ENCODE measurements at regions not wholly inside any gene's neighbourhood (a gene's known extent, or its start where the extent isn't known, plus 50 kb on each side); places are given as distances from the start of the nearest gene placed in this dataset.

DNA sequence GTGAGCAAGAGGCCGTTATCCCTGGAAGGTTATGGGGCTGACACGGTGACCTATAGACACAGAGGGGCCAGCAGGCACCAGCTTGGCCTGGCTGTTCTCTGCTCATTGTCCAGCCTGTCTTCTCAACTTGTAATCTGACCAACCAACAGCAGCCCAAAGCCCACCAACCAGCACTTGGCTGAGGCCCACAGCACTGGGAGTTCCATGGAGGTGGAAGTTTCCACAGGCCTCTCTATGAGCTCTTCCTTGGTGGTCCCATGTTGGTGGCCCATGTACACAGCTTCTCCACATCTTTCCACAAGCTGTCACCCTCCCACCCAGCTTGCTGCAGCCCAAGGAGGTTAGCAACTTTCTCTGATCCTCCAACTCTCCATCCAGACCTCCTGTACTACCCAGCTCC, 56.2 kb upstream of the KLHL31 start:
- BruUV-seq (replicated peaks): no TSS peak
- Histone ChIP-seq H3K4me3 (no peak overlapping the region), H4K20me1 (replicated peaks; ENCODE audit: control insufficient read depth, insufficient read depth, low read length) (no peaks in the 10 kb centered on the region), H3K27me3 (ENCODE audit: control insufficient read depth in 2 of 2, insufficient read depth in 2 of 2, low read length in 2 of 2) (no peaks in the 10 kb centered on the region), H3K9me1 (ENCODE audit: control insufficient read depth, insufficient read depth, low read length) (no peaks in the 10 kb centered on the region), H3K9ac (ENCODE audit: insufficient read depth in 1 of 2, low read depth in 2 of 2, low read length in 2 of 2) (no peak overlapping the region), H3K36me3 (ENCODE audit: control insufficient read depth, insufficient read depth, low read length) (no peaks in the 10 kb centered on the region), H2AFZ (ENCODE audit: low read depth, low read length) (no peak overlapping the region), H3K27ac (ENCODE audit: extremely low read depth, low read depth, low read length) (no peak overlapping the region), H3K79me2 (ENCODE audit: control insufficient read depth, insufficient read depth, low read length) (no peaks in the 10 kb centered on the region), H3K4me2 (ENCODE audit: insufficient read depth, low read length) (no peak overlapping the region), H3K4me1 (replicated peaks in 1 of 2; ENCODE audit: control insufficient read depth in 2 of 2, insufficient read depth in 2 of 2, low read length in 2 of 2) (no peaks in the 10 kb centered on the region), H3K9me3 (replicated peaks; ENCODE audit: control insufficient read depth, insufficient read depth, low read depth, low read length) (no peaks in the 10 kb centered on the region)
- intact Hi-C loops (cut with micrococcal nuclease) (no loop called here), in situ Hi-C loops (cut with MboI) (no loop called here)
- CTCF ChIA-PET (ENCODE audit: low intra/inter-chr PET ratio): no interaction called here
- POLR2A ChIA-PET: no interaction called here
- WGBS (ENCODE audit: insufficient coverage, low coverage, missing lambda C conversion rate): 0% methylated on average over 2 of the region's 2 CpGs
- DNase-seq (ENCODE audit: extremely low read depth in 1 of 4, low spot score in 3 of 4) (no peak), FAIRE-seq (no peak), ATAC-seq (no peak)
- no peak for TF ChIP-seq E2F3 (CRISPR knock-in tag; IDR thresholded peaks at IDR 0.05)
- no peak for TF ChIP-seq GABPB2 (CRISPR knock-in tag; conservative IDR thresholded peaks at IDR 0.05)
- TF ChIP-seq JUNB (CRISPR knock-in tag; conservative IDR thresholded peaks at IDR 0.05): no peak
- no peak for TF ChIP-seq KAT8 (IDR thresholded peaks at IDR 0.05; ENCODE audit: low read depth)
- TF ChIP-seq ZNF41 (CRISPR knock-in tag; conservative IDR thresholded peaks at IDR 0.05): no peak
- TF ChIP-seq, protein P1, sequence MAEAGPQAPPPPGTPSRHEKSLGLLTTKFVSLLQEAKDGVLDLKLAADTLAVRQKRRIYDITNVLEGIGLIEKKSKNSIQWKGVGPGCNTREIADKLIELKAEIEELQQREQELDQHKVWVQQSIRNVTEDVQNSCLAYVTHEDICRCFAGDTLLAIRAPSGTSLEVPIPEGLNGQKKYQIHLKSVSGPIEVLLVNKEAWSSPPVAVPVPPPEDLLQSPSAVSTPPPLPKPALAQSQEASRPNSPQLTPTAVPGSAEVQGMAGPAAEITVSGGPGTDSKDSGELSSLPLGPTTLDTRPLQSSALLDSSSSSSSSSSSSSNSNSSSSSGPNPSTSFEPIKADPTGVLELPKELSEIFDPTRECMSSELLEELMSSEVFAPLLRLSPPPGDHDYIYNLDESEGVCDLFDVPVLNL (CRISPR knock-in tag; IDR thresholded peaks at IDR 0.05; ENCODE audit: low read depth): no peak
- TF ChIP-seq, protein P2, sequence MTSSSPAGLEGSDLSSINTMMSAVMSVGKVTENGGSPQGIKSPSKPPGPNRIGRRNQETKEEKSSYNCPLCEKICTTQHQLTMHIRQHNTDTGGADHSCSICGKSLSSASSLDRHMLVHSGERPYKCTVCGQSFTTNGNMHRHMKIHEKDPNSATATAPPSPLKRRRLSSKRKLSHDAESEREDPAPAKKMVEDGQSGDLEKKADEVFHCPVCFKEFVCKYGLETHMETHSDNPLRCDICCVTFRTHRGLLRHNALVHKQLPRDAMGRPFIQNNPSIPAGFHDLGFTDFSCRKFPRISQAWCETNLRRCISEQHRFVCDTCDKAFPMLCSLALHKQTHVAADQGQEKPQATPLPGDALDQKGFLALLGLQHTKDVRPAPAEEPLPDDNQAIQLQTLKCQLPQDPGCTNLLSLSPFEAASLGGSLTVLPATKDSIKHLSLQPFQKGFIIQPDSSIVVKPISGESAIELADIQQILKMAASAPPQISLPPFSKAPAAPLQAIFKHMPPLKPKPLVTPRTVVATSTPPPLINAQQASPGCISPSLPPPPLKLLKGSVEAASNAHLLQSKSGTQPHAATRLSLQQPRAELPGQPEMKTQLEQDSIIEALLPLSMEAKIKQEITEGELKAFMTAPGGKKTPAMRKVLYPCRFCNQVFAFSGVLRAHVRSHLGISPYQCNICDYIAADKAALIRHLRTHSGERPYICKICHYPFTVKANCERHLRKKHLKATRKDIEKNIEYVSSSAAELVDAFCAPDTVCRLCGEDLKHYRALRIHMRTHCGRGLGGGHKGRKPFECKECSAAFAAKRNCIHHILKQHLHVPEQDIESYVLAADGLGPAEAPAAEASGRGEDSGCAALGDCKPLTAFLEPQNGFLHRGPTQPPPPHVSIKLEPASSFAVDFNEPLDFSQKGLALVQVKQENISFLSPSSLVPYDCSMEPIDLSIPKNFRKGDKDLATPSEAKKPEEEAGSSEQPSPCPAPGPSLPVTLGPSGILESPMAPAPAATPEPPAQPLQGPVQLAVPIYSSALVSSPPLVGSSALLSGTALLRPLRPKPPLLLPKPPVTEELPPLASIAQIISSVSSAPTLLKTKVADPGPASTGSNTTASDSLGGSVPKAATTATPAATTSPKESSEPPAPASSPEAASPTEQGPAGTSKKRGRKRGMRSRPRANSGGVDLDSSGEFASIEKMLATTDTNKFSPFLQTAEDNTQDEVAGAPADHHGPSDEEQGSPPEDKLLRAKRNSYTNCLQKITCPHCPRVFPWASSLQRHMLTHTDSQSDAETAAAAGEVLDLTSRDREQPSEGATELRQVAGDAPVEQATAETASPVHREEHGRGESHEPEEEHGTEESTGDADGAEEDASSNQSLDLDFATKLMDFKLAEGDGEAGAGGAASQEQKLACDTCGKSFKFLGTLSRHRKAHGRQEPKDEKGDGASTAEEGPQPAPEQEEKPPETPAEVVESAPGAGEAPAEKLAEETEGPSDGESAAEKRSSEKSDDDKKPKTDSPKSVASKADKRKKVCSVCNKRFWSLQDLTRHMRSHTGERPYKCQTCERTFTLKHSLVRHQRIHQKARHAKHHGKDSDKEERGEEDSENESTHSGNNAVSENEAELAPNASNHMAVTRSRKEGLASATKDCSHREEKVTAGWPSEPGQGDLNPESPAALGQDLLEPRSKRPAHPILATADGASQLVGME (CRISPR knock-in tag; IDR thresholded peaks at IDR 0.05): no peak
- TF ChIP-seq ATF7 (IDR thresholded peaks at IDR 0.05): no peak
- TF ChIP-seq, protein P3, sequence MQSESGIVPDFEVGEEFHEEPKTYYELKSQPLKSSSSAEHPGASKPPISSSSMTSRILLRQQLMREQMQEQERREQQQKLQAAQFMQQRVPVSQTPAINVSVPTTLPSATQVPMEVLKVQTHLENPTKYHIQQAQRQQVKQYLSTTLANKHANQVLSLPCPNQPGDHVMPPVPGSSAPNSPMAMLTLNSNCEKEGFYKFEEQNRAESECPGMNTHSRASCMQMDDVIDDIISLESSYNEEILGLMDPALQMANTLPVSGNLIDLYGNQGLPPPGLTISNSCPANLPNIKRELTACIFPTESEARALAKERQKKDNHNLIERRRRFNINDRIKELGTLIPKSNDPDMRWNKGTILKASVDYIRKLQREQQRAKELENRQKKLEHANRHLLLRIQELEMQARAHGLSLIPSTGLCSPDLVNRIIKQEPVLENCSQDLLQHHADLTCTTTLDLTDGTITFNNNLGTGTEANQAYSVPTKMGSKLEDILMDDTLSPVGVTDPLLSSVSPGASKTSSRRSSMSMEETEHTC (IDR thresholded peaks at IDR 0.05): no peak
- TF ChIP-seq MTF1 (CRISPR knock-in tag; IDR thresholded peaks at IDR 0.05; ENCODE audit: borderline replicate concordance): no peak
- TF ChIP-seq TBL1XR1 (IDR thresholded peaks at IDR 0.05; ENCODE audit: low read length in 2 of 2): no peak
- TF ChIP-seq ZNF696 (CRISPR knock-in tag; conservative IDR thresholded peaks at IDR 0.05): no peak
- no peak for TF ChIP-seq ETV6 (IDR thresholded peaks at IDR 0.05; ENCODE audit: borderline replicate concordance in 1 of 2, low read depth in 2 of 2, low read length in 1 of 2)
- TF ChIP-seq ETV6 (CRISPR knock-in tag; IDR thresholded peaks at IDR 0.05; ENCODE audit: borderline replicate concordance): no peak
- no peak for TF ChIP-seq NCOA2 (IDR thresholded peaks at IDR 0.05; ENCODE audit: partially characterized antibody in 2 of 2)
- TF ChIP-seq EHMT2 (IDR thresholded peaks at IDR 0.05): no peak
- no peak for TF ChIP-seq HMG20A (CRISPR knock-in tag; conservative IDR thresholded peaks at IDR 0.05)
- no peak for TF ChIP-seq BRD9 (IDR thresholded peaks at IDR 0.05; ENCODE audit: low read depth, partially characterized antibody)

Data from K562 (cell line).